NB4 (cell line): ENCODE measurements at regions not wholly inside any gene's neighbourhood (a gene's known extent, or its start where the extent isn't known, plus 50 kb on each side); places are given as distances from the start of the nearest gene placed in this dataset.
"Not testable (repeated sequence)": the region's sequence is repeated elsewhere in the genome, so short reads cannot be mapped to it uniquely, and the experiment has no call there.

Experiments
- DNase-seq: peaks from one replicate; pipeline ENCODE4 v3.0.0; 2010; ENCODE audit warnings: low read depth
- H3K4me3 ChIP-seq: one replicate; pipeline ENCODE4 v1.5.1; 2011; ENCODE audit warnings: mild to moderate bottlenecking, low read depth, low read length, moderate library complexity
- CTCF ChIP-seq: IDR thresholded peaks from one replicate; pipeline ENCODE4 v1.5.1; 2012; ENCODE audit warnings: low read depth, low read length
- MAX ChIP-seq: IDR thresholded peaks from 2 replicates; pipeline ENCODE4 v1.6.1; 2011; ENCODE audit warnings: low read depth, low read length
- MYC ChIP-seq: IDR thresholded peaks from 2 replicates; pipeline ENCODE4 v1.6.1; 2011; ENCODE audit warnings: low read depth, low read length
- POLR2A ChIP-seq: IDR thresholded peaks from 2 replicates; pipeline ENCODE4 v1.6.1; 2011; ENCODE audit warnings: mild to moderate bottlenecking; ENCODE audit not compliant: insufficient read length; ENCODE audit errors: extremely low read depth

- H3K4me3 ChIP-seq = no peak overlapping the region
- no peak for DNase-seq
- TF ChIP-seq MYC (no peak), MAX (no peak), CTCF (no peak), POLR2A (no peak)
Measured at GRCh38 chr6:137303441-137303840, 84.3 kb upstream of the IFNGR1 start.

GRCh38 chr6:137299681-137300080 is 80.5 kb upstream of the IFNGR1 start:
- no peak overlapping the region for H3K4me3 ChIP-seq
- no peak for TF ChIP-seq POLR2A
- no peak for TF ChIP-seq MYC
- no peak for TF ChIP-seq CTCF
- no peak for TF ChIP-seq MAX
- no peak for DNase-seq

- DNase-seq = peak; percentile 19
- no peak overlapping the region for H3K4me3 ChIP-seq
- TF ChIP-seq POLR2A (no peak), CTCF (no peak), MYC (no peak), MAX (no peak)
Measured at GRCh38 chr6:137297887-137298286, 78.7 kb upstream of the IFNGR1 start.

GRCh38 chr6:137292326-137292725 is 73.1 kb upstream of the IFNGR1 start:
- H3K4me3 ChIP-seq, DNase-seq: not testable (repeated sequence)

GRCh38 chr6:137291441-137291840 is 72.3 kb upstream of the IFNGR1 start:
- TF ChIP-seq MYC (no peak), CTCF (no peak), POLR2A (no peak), MAX (no peak)
- peak; percentile 92 for DNase-seq
- H3K4me3 ChIP-seq = no peak overlapping the region

GRCh38 chr6:137290601-137291261 is 71.5 kb upstream of the IFNGR1 start:
- no peak for DNase-seq
- H3K4me3 ChIP-seq = no peak overlapping the region
- no peak for TF ChIP-seq CTCF
- TF ChIP-seq POLR2A = no peak
- TF ChIP-seq MYC = no peak
- no peak for TF ChIP-seq MAX
